ENCODE measurements at regions not wholly inside any gene's neighbourhood (a gene's known extent, or its start where the extent isn't known, plus 50 kb on each side); places are given as distances from the start of the nearest gene placed in this dataset. TPM values are rescaled to one million over a fixed set of nuclear protein-coding genes. Genes with fewer than 3 reads are reported as not detected.

DNA sequence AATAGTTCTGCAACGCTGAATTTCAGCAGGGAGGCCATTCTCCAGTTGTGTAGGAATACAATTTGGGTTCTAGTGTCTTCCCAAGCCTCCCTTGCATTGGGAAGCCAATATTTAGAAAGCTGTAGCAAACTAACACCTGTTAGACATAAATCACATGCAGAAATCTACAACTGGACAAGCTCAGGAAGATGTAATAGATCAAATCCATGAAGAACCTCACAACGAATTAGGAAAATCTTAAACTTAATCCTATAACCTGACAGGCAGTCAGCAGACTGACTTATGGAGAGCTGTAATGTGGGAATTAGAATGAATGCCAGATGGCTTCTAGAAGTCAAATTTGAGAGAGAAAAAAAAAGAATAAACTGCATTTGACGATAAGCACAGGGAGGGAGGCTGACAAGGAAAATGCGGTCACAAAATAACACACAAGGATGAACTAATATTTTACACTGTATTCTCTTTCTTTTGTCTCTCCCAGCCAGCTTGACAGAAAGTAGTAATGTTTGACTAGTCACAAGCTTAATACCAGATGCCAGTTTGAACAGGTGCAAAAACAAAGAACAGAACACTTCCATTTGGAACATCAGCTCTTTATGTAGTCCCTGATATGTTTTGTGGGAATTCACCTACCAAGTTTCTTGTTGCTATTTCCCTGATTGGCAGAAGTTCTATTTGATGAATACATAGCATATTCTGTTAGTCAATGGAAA lies 50.8 kb upstream of the FANCL start:
- DNase-seq (ENCODE audit: low spot score) (no peak), ATAC-seq (no peak)
- intact Hi-C loops (cut with DNase I), result no loop called here

Small RNA genes in the stretch of these regions (microRNA-seq; reads per million reads assigned to microRNA genes)
- not detected for gene MIR4432

All from sciatic nerve (tissue), 2 donors.